ENCODE measurements at regions not wholly inside any gene's neighbourhood (a gene's known extent, or its start where the extent isn't known, plus 50 kb on each side); places are given as distances from the start of the nearest gene placed in this dataset.
A peak's percentile ranks its signal among the peaks of the same experiment; 100 is the strongest.
"Not testable (repeated sequence)": the region's sequence is repeated elsewhere in the genome, so short reads cannot be mapped to it uniquely, and the experiment has no call there.

GRCh38 chr3:8152821-8153418 is 348.7 kb upstream of the LMCD1 start:
- no peak for DNase-seq

DNA sequence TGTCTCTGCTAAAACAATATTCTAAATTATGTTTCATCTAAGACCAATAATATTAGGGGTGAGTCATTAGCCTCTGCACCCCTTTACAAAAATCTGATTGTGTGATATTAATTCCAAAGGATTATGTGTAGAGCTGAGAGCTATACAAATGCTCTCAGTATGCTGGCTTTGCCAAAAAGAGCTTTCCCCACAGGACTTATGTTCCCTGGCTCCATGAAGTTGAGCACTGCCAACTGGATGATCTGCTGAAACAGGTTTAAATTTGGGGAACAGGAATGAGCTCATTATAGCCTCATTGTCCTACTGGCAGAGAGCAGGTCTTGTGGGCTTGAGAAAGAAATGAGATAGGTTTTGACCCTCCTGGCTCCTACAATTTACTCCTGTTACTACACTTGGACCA is 347.8 kb upstream of the LMCD1 start:
- DNase-seq = no peak

GRCh38 chr3:8154617-8155016 is 347.0 kb upstream of the LMCD1 start:
- no peak for DNase-seq

GRCh38 chr3:8156138-8156537 is 345.5 kb upstream of the LMCD1 start:
- no peak for DNase-seq

DNA sequence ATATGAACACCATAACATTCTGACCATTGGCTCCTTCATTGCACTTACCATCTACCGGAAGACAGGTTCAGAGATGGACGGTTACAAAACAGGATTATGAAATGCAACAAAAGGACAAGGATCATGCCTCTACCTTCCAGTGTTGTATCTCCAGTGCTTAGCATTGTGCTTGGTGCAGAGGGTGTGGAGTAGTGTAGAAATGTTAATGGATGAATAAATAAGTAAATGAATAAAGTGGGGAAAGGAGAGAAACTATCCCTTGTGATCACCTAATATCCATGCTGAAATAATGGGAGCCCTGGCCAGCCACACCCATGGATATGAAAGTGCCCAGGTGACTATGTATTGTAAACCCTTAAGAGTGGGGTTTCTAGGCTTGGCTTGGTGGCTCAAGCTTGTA is 344.8 kb upstream of the LMCD1 start:
- DNase-seq = no peak

DNA sequence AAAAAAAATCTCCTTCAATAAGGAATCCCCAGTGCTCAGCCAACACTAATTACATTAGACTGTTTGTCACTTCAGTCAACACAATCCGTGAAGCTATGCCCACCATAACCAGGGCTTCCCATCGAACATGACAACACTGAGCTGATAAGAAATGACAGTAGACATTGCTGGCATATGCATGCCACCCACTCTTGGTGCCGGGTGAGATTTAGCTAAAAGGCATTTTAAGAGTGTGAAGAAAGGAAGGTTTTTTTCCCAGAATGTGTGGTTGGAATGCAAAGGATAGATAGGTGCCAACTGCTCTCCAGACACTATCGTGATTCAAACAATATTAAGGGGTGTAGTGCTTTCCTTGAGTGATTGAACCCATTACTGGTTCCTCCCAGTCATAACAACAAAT is 344.0 kb upstream of the LMCD1 start:
- no peak for DNase-seq

DNA sequence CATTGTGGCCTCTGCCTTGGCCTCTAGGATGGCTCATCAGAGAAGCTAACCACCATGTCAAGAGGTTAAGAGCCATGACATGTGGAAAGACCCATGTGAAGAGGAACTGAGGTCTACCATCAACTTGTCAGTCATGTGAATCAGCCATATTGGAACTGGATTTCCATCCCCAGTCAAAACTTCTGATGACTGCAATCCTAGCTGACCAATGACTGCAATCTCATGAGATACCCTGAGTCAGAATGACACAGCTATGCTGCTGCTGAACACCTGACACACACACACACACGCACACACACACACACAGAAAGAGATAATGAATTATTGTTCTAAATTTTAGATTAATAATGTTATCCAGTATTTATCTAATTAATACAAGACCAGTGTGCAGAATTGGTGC is 337.5 kb upstream of the LMCD1 start:
- peak; percentile 3 for DNase-seq

DNA sequence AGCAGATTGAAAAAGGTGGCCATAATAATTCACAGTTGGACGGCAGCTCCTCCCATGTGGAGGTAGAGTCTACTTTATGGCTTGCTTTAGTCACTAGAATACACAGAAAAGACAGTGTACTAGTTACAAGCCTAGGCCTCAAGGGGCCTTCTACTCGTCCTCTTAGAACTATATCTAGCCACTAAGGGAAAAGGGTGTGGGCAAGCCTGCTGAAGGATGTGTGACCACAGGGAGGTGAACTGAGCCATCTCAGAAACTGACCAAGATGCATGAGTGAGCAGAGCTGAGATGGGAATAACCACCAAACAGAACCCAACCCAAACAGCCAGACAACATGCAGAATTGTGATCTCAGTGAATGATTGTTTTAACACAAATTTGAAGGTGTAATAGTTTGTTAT is 335.6 kb upstream of the LMCD1 start:
- no peak for DNase-seq

DNA sequence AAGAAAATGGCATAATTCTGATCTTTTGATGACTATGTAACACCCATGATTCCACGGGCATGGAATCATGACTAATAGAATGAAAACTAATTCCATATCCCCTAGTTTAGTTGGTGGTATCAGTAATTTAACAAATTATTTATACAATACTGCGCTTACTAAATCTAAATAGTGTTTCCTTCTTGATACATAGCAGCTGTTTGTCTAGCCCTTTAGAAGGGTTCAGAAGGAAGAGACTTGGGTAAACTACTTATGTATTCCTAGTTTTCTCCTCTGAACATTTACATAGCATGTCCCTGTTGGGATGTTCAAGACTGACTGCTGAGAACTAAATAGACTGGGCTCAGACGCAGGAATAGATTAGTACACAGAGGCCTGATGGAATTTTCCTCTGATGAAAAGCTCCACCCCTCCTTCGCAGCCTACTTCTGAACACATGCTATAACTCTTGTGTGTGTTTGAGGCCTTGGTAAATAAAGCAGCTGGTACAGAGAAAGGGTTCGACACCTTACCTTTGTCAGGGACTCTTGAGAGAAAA is 330.6 kb upstream of the LMCD1 start:
- no peak for DNase-seq

DNA sequence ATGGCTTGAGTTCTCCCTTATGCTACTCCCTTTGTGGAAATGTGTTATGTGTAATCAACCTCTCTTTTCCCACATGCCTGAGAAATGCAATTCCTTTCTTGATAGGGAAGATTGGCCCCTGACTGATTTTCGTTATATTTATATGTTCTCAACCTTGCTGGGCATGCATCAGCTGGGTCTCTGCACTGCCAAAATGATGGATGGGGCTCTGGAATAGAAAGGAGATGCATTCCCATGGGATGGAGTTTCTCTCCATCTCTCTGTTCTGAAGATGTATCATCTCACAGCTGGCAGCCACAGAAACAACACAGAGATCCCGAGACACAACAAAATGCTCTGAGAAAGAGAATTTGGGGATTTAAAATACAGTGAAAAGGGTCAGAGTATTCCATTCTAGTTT is 327.7 kb upstream of the LMCD1 start:
- no peak for DNase-seq

GRCh38 chr3:8176759-8177483 is 324.7 kb upstream of the LMCD1 start:
- DNase-seq = not testable (repeated sequence)

DNA sequence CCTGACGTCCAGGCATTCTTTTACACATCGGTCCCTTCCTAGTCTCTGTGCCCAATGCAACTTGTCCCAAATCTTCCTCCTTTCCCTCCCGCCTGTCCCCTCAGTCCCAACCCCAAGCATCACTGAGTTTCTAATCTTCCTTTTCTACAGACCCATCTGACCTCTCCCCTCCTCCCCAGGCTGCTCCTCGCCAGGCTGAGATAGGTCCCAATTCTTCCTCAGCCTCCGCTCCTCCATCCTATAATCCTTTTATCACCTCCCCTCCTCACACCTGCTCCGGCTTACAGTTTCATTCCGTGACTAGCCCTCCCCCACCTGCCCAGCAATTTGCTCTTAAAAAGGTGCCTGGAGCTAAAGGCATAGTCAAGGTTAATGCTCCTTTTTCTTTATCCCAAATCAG is 323.1 kb upstream of the LMCD1 start:
- DNase-seq = not testable (repeated sequence)

DNA sequence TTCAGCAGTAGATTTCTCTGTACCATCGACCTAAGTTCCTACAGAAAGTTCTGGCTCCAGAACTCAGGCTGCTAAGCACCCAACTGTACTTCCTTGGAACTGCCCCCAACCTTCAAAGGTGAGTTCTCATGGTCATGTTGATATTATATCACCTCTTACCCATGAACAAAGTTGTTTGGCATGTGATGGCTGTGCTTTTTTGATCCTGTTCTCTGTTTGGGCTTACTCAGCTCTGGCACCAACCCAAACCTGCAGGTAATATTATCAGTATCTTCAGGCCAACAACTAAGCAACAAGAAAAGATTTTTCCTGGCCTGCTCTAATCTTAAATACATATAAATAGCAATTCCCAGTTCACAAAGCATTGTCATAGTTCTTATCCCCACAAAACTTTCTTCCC is 318.7 kb upstream of the LMCD1 start:
- no peak for DNase-seq

DNA sequence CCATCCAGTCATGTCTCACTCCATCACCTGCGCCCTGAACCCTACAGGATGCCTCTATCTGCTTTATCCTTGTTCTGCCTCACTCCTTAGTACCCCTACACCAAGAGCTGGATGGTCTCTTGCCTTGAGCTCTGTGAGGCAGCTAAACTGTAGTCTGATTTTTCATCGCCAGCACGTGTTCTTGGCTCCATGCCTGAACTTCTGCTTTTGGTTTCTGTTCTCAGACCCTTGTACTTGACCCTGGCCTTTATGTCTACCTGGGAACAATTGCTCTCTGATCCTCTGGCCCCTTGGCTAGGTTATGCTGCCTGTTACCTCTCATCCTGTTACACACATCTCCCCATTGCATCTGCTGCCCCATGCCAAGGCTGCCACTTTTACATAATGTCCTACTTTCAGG is 318.0 kb upstream of the LMCD1 start:
- DNase-seq = no peak

- DNase-seq = no peak
Observed at GRCh38 chr3:8186213-8186612, 315.4 kb upstream of the LMCD1 start.

DNA sequence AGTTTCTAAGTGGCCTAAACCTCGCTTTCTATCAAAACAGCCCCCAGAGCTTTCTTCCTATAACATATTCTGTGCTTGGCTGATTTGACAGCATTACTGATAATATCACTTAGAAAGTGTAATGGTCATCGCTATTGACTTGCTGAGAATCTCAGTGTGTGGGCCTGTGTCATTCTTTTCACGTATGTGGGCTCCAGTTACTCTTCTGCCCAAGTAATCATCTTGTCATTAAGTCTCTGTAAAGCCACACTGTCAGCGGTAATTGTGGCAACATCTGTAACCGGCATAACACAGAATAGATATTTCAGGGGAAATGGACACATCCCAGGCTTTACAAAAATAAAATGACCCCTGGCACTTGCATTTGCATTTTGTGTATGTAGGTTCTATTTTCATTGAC is 313.6 kb upstream of the LMCD1 start:
- no peak for DNase-seq

DNA sequence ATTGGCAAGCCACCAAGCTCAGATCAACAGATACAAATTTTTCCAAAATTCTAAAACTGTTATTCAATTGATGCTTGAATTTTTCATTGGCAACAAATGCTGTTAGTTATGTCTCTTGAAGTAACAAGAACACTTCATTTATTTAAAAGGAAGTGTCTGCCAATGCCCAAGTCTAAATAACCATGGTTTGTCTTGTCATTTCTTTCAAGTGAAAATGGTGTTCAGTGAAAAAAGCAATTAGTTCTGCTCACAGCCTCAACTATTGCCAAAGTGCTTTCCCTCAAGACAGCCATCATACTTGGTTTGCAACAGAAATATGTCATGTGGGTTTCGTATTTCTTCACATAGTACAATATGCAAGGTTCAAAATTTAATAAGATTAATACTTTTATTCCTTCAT is 312.6 kb upstream of the LMCD1 start:
- DNase-seq = no peak

- no peak for DNase-seq
Observed at GRCh38 chr3:8191406-8191805, 310.2 kb upstream of the LMCD1 start.

- DNase-seq = no peak
Observed at GRCh38 chr3:8197384-8197783, 304.2 kb upstream of the LMCD1 start.

DNA sequence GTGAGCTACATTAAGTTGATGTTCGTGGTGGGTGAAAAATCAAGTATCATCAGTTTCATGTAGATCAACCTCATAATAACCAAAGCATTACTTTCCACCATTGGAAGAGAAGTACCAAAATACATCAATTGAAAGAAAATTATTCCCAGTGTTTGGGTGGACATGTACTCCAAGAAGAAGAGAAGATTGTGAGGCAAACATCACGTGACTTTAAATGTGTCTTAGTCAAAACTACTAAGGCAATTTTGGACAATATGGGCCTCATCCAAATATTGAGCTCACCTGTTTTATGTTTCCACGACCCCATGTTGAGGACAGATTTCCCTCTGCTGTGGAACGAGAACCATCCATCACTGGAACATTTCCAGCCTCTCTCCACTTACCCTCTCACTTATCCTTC is 303.0 kb upstream of the LMCD1 start:
- no peak for DNase-seq

DNA sequence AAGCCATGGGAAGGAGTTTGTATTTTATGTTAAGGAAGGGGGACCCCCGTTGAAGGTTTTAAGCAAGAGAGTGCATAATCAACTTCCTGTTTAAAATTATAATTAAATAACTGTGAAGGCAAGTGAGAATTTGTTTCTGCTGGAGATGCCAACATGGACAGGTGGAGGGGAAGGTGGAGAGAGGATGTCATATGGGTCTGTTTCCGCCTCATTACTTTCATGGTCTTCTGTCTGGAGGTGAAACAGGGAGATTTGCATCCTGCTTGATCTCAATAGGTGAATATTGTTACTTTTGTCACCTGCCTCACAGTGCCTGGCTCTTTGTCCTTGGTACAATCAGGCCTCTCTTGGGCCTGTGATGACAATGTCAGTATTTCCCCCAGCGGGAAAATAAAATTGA is 300.6 kb upstream of the LMCD1 start:
- DNase-seq = no peak

DNA sequence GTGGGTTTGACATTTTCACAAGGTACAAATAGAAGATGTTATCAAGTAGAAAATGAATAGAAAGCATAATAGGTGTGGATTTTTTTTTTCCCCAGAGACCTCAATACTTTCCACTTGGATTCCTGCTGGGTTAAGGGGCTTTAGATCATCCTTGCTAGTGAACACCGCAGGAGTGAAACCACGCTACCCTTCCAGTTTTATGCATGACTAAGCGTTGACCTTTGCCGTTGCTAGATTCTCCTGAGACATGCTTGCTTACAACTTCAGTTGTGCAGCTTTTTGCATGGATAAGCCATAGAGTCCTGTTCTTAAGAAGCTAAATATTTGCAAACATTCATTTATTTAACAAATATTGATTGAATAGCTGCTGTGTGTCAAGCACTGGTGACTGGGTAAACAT is 299.7 kb upstream of the LMCD1 start:
- no peak for DNase-seq

GRCh38 chr3:8204331-8204730 is 297.3 kb upstream of the LMCD1 start:
- no peak for DNase-seq

DNA sequence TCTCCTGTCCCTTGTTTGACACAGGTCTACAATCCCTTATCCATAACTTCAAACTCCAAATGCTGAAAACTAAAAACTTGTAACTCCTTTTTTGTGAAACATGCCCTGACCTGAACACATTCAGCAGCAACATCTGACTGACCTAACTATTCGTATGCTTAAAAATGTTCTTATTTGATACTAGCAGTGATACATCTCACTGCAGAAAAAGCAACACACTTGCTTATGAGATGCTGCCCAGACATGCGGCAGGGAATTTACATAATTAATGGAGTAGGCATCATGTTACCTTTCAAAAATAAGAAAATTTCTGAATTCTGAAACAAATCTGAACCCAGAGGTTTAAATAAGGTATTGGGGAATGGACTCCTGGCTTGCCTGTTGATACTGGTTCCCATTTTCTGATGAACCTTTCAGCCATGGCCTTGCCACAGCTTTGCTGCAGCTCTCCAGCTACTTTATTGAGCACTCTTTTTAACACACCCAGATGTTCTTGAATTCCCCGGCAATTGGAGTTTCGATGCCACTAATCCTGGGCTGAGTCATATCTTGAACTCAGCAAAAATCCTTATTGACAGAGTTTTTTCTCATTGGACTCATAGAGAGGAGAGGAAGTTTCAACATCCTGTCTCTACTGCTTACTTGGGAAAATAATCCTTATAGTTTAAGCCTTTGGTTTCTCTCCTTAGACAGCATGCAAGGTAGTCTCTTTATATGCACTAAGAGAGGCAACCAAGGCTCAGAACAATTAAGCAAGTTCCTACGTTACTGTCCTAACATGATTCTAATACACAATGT is 296.6 kb upstream of the LMCD1 start:
- DNase-seq = no peak
